Neural progenitor cell (in vitro differentiated cells): ENCODE measurements at regions not wholly inside any gene's neighbourhood (a gene's known extent, or its start where the extent isn't known, plus 50 kb on each side); places are given as distances from the start of the nearest gene placed in this dataset.

Experiments used
- DNase-seq: peaks from one replicate; pipeline ENCODE4 v3.0.0-alpha.2; 2016; ENCODE audit warnings: low spot score
- H2AFZ ChIP-seq: fragments of 200-600 bp; sonication (generic); replicated peaks from 2 replicates; pipeline ENCODE4 v1.6.1; 2016; ENCODE audit warnings: antibody characterized with exemption
- H3F3A ChIP-seq: fragments of 200-600 bp; sonication (generic); 2 replicates; pipeline ENCODE4 v1.6.1; 2016; ENCODE audit warnings: antibody characterized with exemption, low read depth
- H3K27ac ChIP-seq: fragments of 200-600 bp; sonication (generic); 2 replicates; pipeline ENCODE4 v1.5.1; 2016; ENCODE audit warnings: mild to moderate bottlenecking
- H3K27me3 ChIP-seq: fragments of 200-600 bp; sonication (generic); 2 replicates; pipeline ENCODE4 v1.6.1; 2016; ENCODE audit warnings: mild to moderate bottlenecking, moderate library complexity
- H3K36me3 ChIP-seq: fragments of 200-600 bp; sonication (generic); 2 replicates; pipeline ENCODE4 v1.5.1; 2016
- H3K4me1 ChIP-seq: fragments of 200-600 bp; sonication (generic); 2 replicates; pipeline ENCODE4 v1.6.1; 2016; ENCODE audit warnings: mixed run types
- H3K4me2 ChIP-seq: fragments of 200-600 bp; sonication (generic); 2 replicates; pipeline ENCODE4 v1.6.1; 2016
- H3K4me3 ChIP-seq: fragments of 200-600 bp; sonication (generic); 2 replicates; pipeline ENCODE4 v1.5.1; 2016
- H3K79me2 ChIP-seq: fragments of 200-600 bp; sonication (generic); 2 replicates; pipeline ENCODE4 v1.6.1; 2016; ENCODE audit warnings: low read depth
- H3K9ac ChIP-seq: fragments of 200-600 bp; sonication (generic); 2 replicates; pipeline ENCODE4 v1.6.1; 2016
- H3K9me3 ChIP-seq: fragments of 200-600 bp; sonication (generic); 2 replicates; pipeline ENCODE4 v1.5.1; 2016; ENCODE audit warnings: low read depth
- H4K20me1 ChIP-seq: fragments of 200-600 bp; sonication (generic); 2 replicates; pipeline ENCODE4 v1.6.1; 2016; ENCODE audit warnings: low read depth
- H3K27ac Mint-ChIP-seq: 3 replicates; pipeline ENCODE4 v1.8.0; 2021; ENCODE audit warnings: mixed read lengths
- H3K27me3 Mint-ChIP-seq: 2 replicates; pipeline ENCODE4 v1.8.0; 2022; ENCODE audit warnings: low read depth, mild to moderate bottlenecking, inconsistent platforms, moderate library complexity, mixed read lengths; ENCODE audit not compliant: insufficient read depth
- H3K36me3 Mint-ChIP-seq: 3 replicates; pipeline ENCODE4 v1.8.0; 2021; ENCODE audit warnings: mixed read lengths
- H3K4me1 Mint-ChIP-seq: 3 replicates; pipeline ENCODE4 v1.8.0; 2021; ENCODE audit warnings: mixed read lengths
- H3K4me3 Mint-ChIP-seq: 3 replicates; pipeline ENCODE4 v1.8.0; 2021; ENCODE audit warnings: mild to moderate bottlenecking, moderate library complexity, mixed read lengths
- H3K9me3 Mint-ChIP-seq: 3 replicates; pipeline ENCODE4 v1.8.0; 2020; ENCODE audit warnings: mixed read lengths
- EZH2 ChIP-seq: fragments of 200-600 bp; sonication (generic); IDR thresholded peaks from 2 replicates; pipeline ENCODE4 v1.6.1; 2017; ENCODE audit warnings: antibody characterized with exemption, mild to moderate bottlenecking, moderate library complexity
- EZH2phosphoT487 ChIP-seq: fragments of 200-600 bp; sonication (generic); IDR thresholded peaks from 2 replicates; pipeline ENCODE4 v1.6.1; 2017; ENCODE audit warnings: antibody characterized with exemption
- TF ChIP-seq, protein P1 (sequence below): fragments of 200-600 bp; sonication (generic); IDR thresholded peaks from 2 replicates; pipeline ENCODE4 v1.5.1; 2017; ENCODE audit warnings: antibody characterized with exemption, mild to moderate bottlenecking

DNA sequence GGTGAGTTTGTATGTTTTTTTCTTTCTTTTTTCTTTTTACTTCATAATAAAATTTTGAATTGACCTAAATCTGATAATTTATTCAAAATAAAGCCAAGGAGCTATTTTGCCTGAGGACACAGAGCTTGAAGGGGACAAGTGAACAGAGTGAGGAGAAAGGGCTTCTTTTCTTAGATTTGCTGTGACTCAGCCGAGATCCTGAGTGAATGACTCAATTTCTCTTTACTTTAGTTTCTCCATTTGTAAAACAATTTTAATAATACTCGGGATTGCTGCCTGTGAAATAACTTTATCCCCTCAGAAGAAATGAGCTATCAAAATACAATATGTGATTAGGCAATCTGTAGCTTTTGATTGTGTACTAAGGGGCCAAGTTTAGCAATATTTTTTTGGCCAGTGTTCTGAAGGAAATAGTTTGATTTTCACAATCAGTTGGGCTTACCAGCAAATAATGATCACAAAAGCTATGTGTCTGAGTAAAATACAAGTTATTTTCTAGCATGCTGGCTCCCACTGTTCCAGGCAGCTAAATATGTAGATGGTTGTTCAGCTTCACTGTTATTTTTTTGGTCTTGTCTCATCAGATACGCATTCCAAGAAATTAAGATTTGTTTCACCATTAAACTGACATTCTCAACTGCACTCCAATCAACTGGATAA is 437.5 kb downstream of the FGF9 start:
- Histone ChIP-seq H3K27ac (no peak overlapping the region), H3K4me3 (no peak overlapping the region), H3K9ac (no peak overlapping the region), H3K4me1 (no peaks in the 10 kb centered on the region), H3K36me3 (no peaks in the 10 kb centered on the region), H3K27me3 (no peaks in the 10 kb centered on the region), H2AFZ (no peak overlapping the region), H3K9me3 (no peaks in the 10 kb centered on the region), H3F3A (no peaks in the 10 kb centered on the region), H3K4me2 (no peak overlapping the region), H3K79me2 (no peaks in the 10 kb centered on the region), H4K20me1 (no peaks in the 10 kb centered on the region)
- Mint-ChIP-seq H3K36me3 (no peaks in the 10 kb centered on the region), H3K9me3 (peaks cover 3% of the 10 kb centered on the region), H3K4me3 (no peak overlapping the region), H3K4me1 (peaks cover 24% of the 10 kb centered on the region), H3K27ac (no peak overlapping the region), H3K27me3 (peaks cover 3% of the 10 kb centered on the region)
- TF ChIP-seq EZH2phosphoT487 (no peak), EZH2 (no peak)
- TF ChIP-seq, protein P1, sequence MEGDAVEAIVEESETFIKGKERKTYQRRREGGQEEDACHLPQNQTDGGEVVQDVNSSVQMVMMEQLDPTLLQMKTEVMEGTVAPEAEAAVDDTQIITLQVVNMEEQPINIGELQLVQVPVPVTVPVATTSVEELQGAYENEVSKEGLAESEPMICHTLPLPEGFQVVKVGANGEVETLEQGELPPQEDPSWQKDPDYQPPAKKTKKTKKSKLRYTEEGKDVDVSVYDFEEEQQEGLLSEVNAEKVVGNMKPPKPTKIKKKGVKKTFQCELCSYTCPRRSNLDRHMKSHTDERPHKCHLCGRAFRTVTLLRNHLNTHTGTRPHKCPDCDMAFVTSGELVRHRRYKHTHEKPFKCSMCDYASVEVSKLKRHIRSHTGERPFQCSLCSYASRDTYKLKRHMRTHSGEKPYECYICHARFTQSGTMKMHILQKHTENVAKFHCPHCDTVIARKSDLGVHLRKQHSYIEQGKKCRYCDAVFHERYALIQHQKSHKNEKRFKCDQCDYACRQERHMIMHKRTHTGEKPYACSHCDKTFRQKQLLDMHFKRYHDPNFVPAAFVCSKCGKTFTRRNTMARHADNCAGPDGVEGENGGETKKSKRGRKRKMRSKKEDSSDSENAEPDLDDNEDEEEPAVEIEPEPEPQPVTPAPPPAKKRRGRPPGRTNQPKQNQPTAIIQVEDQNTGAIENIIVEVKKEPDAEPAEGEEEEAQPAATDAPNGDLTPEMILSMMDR = no peak
- DNase-seq = no peak

DNA sequence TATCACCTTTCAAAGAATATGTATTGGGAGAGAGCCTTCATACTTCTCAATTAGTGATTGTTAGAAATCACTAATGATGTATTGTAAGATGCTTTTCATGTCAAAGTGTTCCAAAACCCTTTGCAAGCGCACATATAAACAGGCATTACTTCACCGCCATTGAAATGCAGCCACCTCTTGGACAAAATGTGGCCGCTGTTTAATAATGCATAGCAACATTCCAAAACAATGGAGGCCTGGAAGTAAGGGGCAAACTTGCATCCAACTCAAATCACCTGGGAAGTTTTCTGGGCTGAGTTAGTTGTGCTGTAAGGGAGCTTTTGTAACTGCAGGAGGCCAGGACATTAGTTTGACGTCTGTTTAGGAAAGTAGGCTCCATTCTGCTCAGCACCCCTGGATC is 438.1 kb downstream of the FGF9 start:
- H3K36me3 ChIP-seq = no peaks in the 10 kb centered on the region
- Mint-ChIP-seq H3K27me3 (peaks cover 3% of the 10 kb centered on the region), H3K27ac (no peak overlapping the region), H3K4me1 (peaks cover 24% of the 10 kb centered on the region), H3K9me3 (peaks cover 3% of the 10 kb centered on the region), H3K36me3 (no peaks in the 10 kb centered on the region), H3K4me3 (no peak overlapping the region)
- H3K4me2 ChIP-seq = no peak overlapping the region
- H3K9ac ChIP-seq = no peak overlapping the region
- no peaks in the 10 kb centered on the region for H3K4me1 ChIP-seq
- H4K20me1 ChIP-seq = no peaks in the 10 kb centered on the region
- H3K27me3 ChIP-seq = no peaks in the 10 kb centered on the region
- no peak overlapping the region for H3K27ac ChIP-seq
- TF ChIP-seq EZH2phosphoT487 (no peak), EZH2 (no peak)
- TF ChIP-seq, protein P1 = no peak
- H3K79me2 ChIP-seq = no peaks in the 10 kb centered on the region
- no peak for DNase-seq
- no peak overlapping the region for H2AFZ ChIP-seq
- H3K9me3 ChIP-seq = no peaks in the 10 kb centered on the region
- no peak overlapping the region for H3K4me3 ChIP-seq
- no peaks in the 10 kb centered on the region for H3F3A ChIP-seq

DNA sequence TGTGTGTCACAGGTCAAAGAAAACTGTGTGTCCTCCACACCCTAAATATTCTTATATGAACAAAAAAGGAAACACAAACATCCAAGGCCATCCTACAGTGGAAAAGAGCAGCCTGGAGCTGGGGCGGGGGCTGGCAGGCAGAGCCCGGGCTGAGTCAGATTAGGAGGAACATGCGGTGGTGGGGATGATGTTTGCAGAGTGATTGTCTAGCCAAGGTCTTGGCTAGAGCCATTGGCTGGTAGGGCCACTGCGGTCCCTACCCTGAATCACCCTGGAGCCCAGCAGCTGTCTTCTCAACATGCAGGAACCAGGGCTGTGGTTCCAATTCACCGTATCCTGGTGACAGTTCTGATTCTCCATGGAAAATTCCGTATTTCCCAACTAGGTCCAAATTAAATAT is 439.5 kb downstream of the FGF9 start:
- peaks cover 3% of the 10 kb centered on the region for H3K27me3 Mint-ChIP-seq
- Histone ChIP-seq H2AFZ (no peak overlapping the region), H3K9ac (no peak overlapping the region), H3F3A (no peaks in the 10 kb centered on the region), H3K4me3 (no peak overlapping the region), H3K79me2 (no peaks in the 10 kb centered on the region), H3K4me2 (no peak overlapping the region), H3K27me3 (no peaks in the 10 kb centered on the region), H3K4me1 (no peaks in the 10 kb centered on the region), H3K36me3 (no peaks in the 10 kb centered on the region), H3K9me3 (no peaks in the 10 kb centered on the region), H4K20me1 (no peaks in the 10 kb centered on the region), H3K27ac (no peak overlapping the region)
- H3K4me1 Mint-ChIP-seq = peaks cover 24% of the 10 kb centered on the region
- TF ChIP-seq EZH2 = no peak
- TF ChIP-seq, protein P1 = no peak
- peak overlapping the region; percentile 41 for H3K4me3 Mint-ChIP-seq
- peaks cover 3% of the 10 kb centered on the region for H3K9me3 Mint-ChIP-seq
- no peak for DNase-seq
- no peaks in the 10 kb centered on the region for H3K36me3 Mint-ChIP-seq
- no peak overlapping the region for H3K27ac Mint-ChIP-seq
